ENCODE measurements at regions not wholly inside any gene's neighbourhood (a gene's known extent, or its start where the extent isn't known, plus 50 kb on each side); places are given as distances from the start of the nearest gene placed in this dataset.

DNA sequence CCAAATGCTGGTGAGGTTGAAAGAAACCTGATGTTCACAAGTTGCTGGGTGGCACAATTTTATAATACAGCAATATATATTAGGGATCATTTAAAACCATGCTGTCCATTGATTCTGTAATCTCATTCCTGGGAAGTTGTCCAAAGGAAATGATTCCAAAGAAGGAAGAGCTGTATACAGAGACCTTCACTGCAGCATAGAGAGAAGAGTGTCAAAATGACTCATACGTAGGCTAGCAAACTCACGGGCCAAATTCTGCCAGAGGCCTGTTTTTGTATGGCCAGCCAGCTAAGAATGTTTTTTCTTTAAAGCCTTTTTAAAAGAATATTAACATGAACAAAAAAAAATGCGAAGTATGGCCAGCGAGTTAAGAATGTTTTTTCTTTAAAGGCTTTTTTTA, 69.2 kb upstream of the MED13L start:
- TF ChIP-seq, protein P1, sequence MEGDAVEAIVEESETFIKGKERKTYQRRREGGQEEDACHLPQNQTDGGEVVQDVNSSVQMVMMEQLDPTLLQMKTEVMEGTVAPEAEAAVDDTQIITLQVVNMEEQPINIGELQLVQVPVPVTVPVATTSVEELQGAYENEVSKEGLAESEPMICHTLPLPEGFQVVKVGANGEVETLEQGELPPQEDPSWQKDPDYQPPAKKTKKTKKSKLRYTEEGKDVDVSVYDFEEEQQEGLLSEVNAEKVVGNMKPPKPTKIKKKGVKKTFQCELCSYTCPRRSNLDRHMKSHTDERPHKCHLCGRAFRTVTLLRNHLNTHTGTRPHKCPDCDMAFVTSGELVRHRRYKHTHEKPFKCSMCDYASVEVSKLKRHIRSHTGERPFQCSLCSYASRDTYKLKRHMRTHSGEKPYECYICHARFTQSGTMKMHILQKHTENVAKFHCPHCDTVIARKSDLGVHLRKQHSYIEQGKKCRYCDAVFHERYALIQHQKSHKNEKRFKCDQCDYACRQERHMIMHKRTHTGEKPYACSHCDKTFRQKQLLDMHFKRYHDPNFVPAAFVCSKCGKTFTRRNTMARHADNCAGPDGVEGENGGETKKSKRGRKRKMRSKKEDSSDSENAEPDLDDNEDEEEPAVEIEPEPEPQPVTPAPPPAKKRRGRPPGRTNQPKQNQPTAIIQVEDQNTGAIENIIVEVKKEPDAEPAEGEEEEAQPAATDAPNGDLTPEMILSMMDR (IDR thresholded peaks at IDR 0.05) = no peak
- TF ChIP-seq POLR2A (IDR thresholded peaks at IDR 0.05) = no peak

All from adrenal gland (tissue), 5 donors.